HEK293 (cell line): ENCODE measurements at regions not wholly inside any gene's neighbourhood (a gene's known extent, or its start where the extent isn't known, plus 50 kb on each side); places are given as distances from the start of the nearest gene placed in this dataset.

Source experiments
- BCL6B ChIP-seq: fragments of 450-650 bp; formaldehyde crosslinking; IDR thresholded peaks from 2 replicates; pipeline ENCODE4 v1.5.1; 2017; ENCODE audit warnings: missing biosample characterization, missing genetic modification characterization
- CTCF ChIP-seq: fragments of 450-650 bp; formaldehyde crosslinking; IDR thresholded peaks from 2 replicates; pipeline ENCODE4 v1.5.1; 2016; ENCODE audit warnings: missing biosample characterization, missing genetic modification characterization
- PRDM10 ChIP-seq: fragments of 450-650 bp; formaldehyde crosslinking; IDR thresholded peaks from 2 replicates; pipeline ENCODE4 v1.5.1; 2016; ENCODE audit warnings: missing biosample characterization, missing genetic modification characterization
- YY1 ChIP-seq: fragments of 450-650 bp; formaldehyde crosslinking; IDR thresholded peaks from 2 replicates; pipeline ENCODE4 v1.5.1; 2018; ENCODE audit warnings: missing biosample characterization, missing genetic modification characterization
- ZFP41 ChIP-seq: fragments of 450-650 bp; formaldehyde crosslinking; IDR thresholded peaks from 2 replicates; pipeline ENCODE4 v1.5.1; 2016; ENCODE audit warnings: missing biosample characterization, missing genetic modification characterization, borderline replicate concordance
- ZNF146 ChIP-seq: fragments of 450-650 bp; formaldehyde crosslinking; IDR thresholded peaks from 2 replicates; pipeline ENCODE4 v1.5.1; 2016; ENCODE audit warnings: missing biosample characterization, missing genetic modification characterization
- ZNF623 ChIP-seq: fragments of 450-650 bp; formaldehyde crosslinking; IDR thresholded peaks from 2 replicates; pipeline ENCODE4 v1.5.1; 2016; ENCODE audit warnings: missing biosample characterization, missing genetic modification characterization
- ZNF629 ChIP-seq: fragments of 450-650 bp; formaldehyde crosslinking; IDR thresholded peaks from 2 replicates; pipeline ENCODE4 v1.5.1; 2017; ENCODE audit warnings: missing biosample characterization, missing genetic modification characterization
- ZNF747 ChIP-seq: fragments of 450-650 bp; formaldehyde crosslinking; IDR thresholded peaks from 2 replicates; pipeline ENCODE4 v1.5.1; 2016; ENCODE audit warnings: missing biosample characterization, missing genetic modification characterization
- ZNF830 ChIP-seq: fragments of 450-650 bp; IDR thresholded peaks from 2 replicates; pipeline ENCODE4 v1.5.0; 2018; ENCODE audit warnings: missing biosample characterization, missing genetic modification characterization, low read depth, mild to moderate bottlenecking, moderate library complexity
- ZSCAN4 ChIP-seq: fragments of 450-650 bp; formaldehyde crosslinking; IDR thresholded peaks from 2 replicates; pipeline ENCODE4 v1.5.1; 2017; ENCODE audit warnings: missing biosample characterization, missing genetic modification characterization

DNA sequence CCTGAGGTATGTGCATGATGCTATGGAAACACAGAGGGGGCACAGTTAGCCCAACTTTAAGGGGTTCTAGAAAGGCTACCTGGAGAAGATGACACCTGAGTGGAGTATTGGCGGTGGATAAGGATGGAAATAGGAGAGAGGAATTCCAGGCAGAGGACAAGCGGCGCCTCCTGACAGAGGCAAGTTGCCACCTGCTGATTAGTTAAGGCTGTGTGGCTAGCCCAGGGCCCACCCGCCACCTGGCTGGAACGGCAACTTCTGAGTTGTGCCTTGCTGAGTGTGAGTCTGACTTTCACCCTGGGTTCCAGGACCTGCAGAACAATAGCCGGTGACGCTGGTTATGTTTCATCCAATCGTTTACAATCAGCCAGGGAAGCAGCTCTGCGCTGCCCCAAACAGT lies 126.9 kb upstream of the LMO4 start:
- no peak for TF ChIP-seq ZNF146
- no peak for TF ChIP-seq PRDM10 (tag by site-specific recombination)
- TF ChIP-seq ZNF747 (tag by site-specific recombination): no peak
- TF ChIP-seq YY1 (tag by site-specific recombination): no peak
- TF ChIP-seq BCL6B: no peak
- no peak for TF ChIP-seq CTCF
- no peak for TF ChIP-seq ZSCAN4 (tag by site-specific recombination)
- no peak for TF ChIP-seq ZNF629 (tag by site-specific recombination)
- no peak for TF ChIP-seq ZFP41 (tag by site-specific recombination)
- TF ChIP-seq ZNF830: no peak
- no peak for TF ChIP-seq ZNF623 (tag by site-specific recombination)
